K562 (cell line): ENCODE measurements at regions not wholly inside any gene's neighbourhood (a gene's known extent, or its start where the extent isn't known, plus 50 kb on each side); places are given as distances from the start of the nearest gene placed in this dataset.
"Not testable (repeated sequence)": the region's sequence is repeated elsewhere in the genome, so short reads cannot be mapped to it uniquely, and the experiment has no call there.

ENCODE experiments used
- ATAC-seq: fragments of 200-7000 bp; cut with Tn5 transposase; 3 replicates; pipeline ENCODE4 v1.9.1; 2020; ENCODE audit warnings: moderate library complexity
- BruUV-seq: library from RNA; stranded (reverse); fragments of 400-500 nt; replicated peaks from 2 replicates; lab custom pipeline; 2021; lab: Mats Ljungman, UMichigan
- CTCF ChIA-PET: fragments of 300-600 bp; formaldehyde crosslinking; extraction: SDS; loops from one replicate; lab custom pipeline; 2021; ENCODE audit warnings: low intra/inter-chr PET ratio; lab: Yijun Ruan, JAX
- POLR2A ChIA-PET: fragments of 300-600, 350-650 bp; sonication (Branson Sonifier 250); formaldehyde crosslinking; extraction: SDS; loops from one replicate; lab custom pipeline; 2021; ENCODE audit warnings: antibody characterized with exemption, inconsistent platforms; lab: Yijun Ruan, JAX
- DNase-seq, 4 experiments: peaks; one replicate each; pipeline versions ENCODE4 v3.0.0 to v3.0.0-alpha.2; 2011 to 2018; ENCODE audit warnings: low spot score in 3 of 4, mixed read lengths in 3 of 4; ENCODE audit errors: extremely low read depth in 1 of 4
- FAIRE-seq: peaks from 2 replicates; lab custom pipeline; 2011; peaks lifted over from hg19 to GRCh38; lab: Jason Lieb, UNC
- H2AFZ ChIP-seq: 2 replicates; pipeline ENCODE4 v1.6.0; 2011; ENCODE audit warnings: low read depth, low read length, control low read depth, inconsistent platforms
- H3K27ac ChIP-seq: fragments of 200-600 bp; 3 replicates; pipeline ENCODE4 v1.8.0; 2011; ENCODE audit warnings: low read depth, mild to moderate bottlenecking, control low read depth, inconsistent platforms, low read length, moderate library complexity, mixed read lengths; ENCODE audit errors: extremely low read depth
- H3K27me3 ChIP-seq, 2 experiments: fragments of 300-600 bp in 1 of 2; 2 replicates in 1 of 2; 3 replicates in 1 of 2; pipeline versions ENCODE4 v1.6.0 to v1.8.0; 2011; ENCODE audit warnings: inconsistent platforms in 2 of 2, low read length in 2 of 2, mild to moderate bottlenecking in 1 of 2, mixed read lengths in 1 of 2, moderate library complexity in 1 of 2; ENCODE audit not compliant: control insufficient read depth in 2 of 2, insufficient read depth in 2 of 2
- H3K36me3 ChIP-seq: fragments of 300-600 bp; 3 replicates; pipeline ENCODE4 v1.8.0; 2011; ENCODE audit warnings: mild to moderate bottlenecking, low read length, inconsistent platforms; ENCODE audit not compliant: control insufficient read depth, insufficient read depth
- H3K4me1 ChIP-seq, 2 experiments: fragments of 200-600 bp in 1 of 2; replicated peaks in 1 of 2; 2 replicates in 1 of 2; 3 replicates in 1 of 2; pipeline versions ENCODE4 v1.5.1 to v1.8.0; 2011; ENCODE audit warnings: inconsistent platforms in 2 of 2, low read length in 2 of 2, mild to moderate bottlenecking in 1 of 2, mixed read lengths in 1 of 2, moderate library complexity in 1 of 2; ENCODE audit not compliant: control insufficient read depth in 2 of 2, insufficient read depth in 2 of 2
- H3K4me2 ChIP-seq: 2 replicates; pipeline ENCODE4 v1.6.1; 2011; ENCODE audit warnings: low read length, control low read depth, inconsistent platforms, mixed read lengths; ENCODE audit not compliant: insufficient read depth
- H3K4me3 ChIP-seq: fragments of 200-600 bp; sonication (generic), shearing (Covaris generic); 2 replicates; pipeline ENCODE4 v1.5.1; 2016; ENCODE audit warnings: control low read depth, inconsistent platforms
- H3K79me2 ChIP-seq: fragments of 200-600 bp; 3 replicates; pipeline ENCODE4 v1.8.0; 2011; ENCODE audit warnings: low read length, inconsistent platforms; ENCODE audit not compliant: control insufficient read depth, insufficient read depth
- H3K9ac ChIP-seq, 2 experiments: 2 replicates each; pipeline versions ENCODE4 v1.6.0 to v1.6.1; 2011; ENCODE audit warnings: low read depth in 2 of 2, low read length in 2 of 2, control low read depth in 1 of 2, inconsistent platforms in 1 of 2, mild to moderate bottlenecking in 1 of 2, mixed read lengths in 1 of 2; ENCODE audit not compliant: insufficient read depth in 1 of 2
- H3K9me1 ChIP-seq: one replicate; pipeline ENCODE4 v1.6.0; 2011; ENCODE audit warnings: inconsistent platforms, mild to moderate bottlenecking, low read length, moderate library complexity; ENCODE audit not compliant: control insufficient read depth, insufficient read depth
- H3K9me3 ChIP-seq: replicated peaks from 2 replicates; pipeline ENCODE4 v1.5.1; 2011; ENCODE audit warnings: low read depth, low read length, inconsistent platforms; ENCODE audit not compliant: control insufficient read depth, insufficient read depth
- H4K20me1 ChIP-seq: replicated peaks from 2 replicates; pipeline ENCODE4 v1.6.1; 2011; ENCODE audit warnings: low read length, inconsistent platforms, mixed read lengths; ENCODE audit not compliant: control insufficient read depth, insufficient read depth
- CBX2 ChIP-seq: fragments of 200-600 bp; sonication (generic); IDR thresholded peaks from one replicate; pipeline ENCODE4 v1.6.1; 2012; ENCODE audit warnings: mild to moderate bottlenecking, low read length, inconsistent platforms; ENCODE audit not compliant: insufficient read depth, poor library complexity, severe bottlenecking
- L3MBTL2 ChIP-seq: fragments of 450-650 bp; IDR thresholded peaks from 2 replicates; pipeline ENCODE4 v1.6.1; 2016; ENCODE audit warnings: mild to moderate bottlenecking, moderate library complexity
- RBM15 ChIP-seq: fragments of 200-400 bp; formaldehyde crosslinking; IDR thresholded peaks from 2 replicates; pipeline ENCODE4 v1.6.1; 2018; ENCODE audit warnings: mild to moderate bottlenecking, low read length, moderate library complexity; ENCODE audit not compliant: insufficient read depth
- SMAD3 ChIP-seq: fragments of 450-650 bp; formaldehyde crosslinking; conservative IDR thresholded peaks from 2 replicates; pipeline ENCODE4 v1.4.0; 2020; ENCODE audit warnings: mild to moderate bottlenecking
- ZNF583 ChIP-seq: fragments of 250-450 bp; sonication (Bioruptor Pico); IDR thresholded peaks from 2 replicates; pipeline ENCODE4 v1.4.0; 2020
- WGBS: fragments of 100-300 bp; shearing (Covaris generic); methylation state at CpG from one replicate; pipeline ENCODE4 v1.1.6; 2016; ENCODE audit warnings: low coverage, mixed read lengths; ENCODE audit not compliant: insufficient coverage; ENCODE audit errors: missing lambda C conversion rate; 5-methylcytosine and 5-hydroxymethylcytosine counted together
- in situ Hi-C: fragments of 300-500 bp; cut with MboI; formaldehyde crosslinking; loops from 4 replicates; pipeline ENCODE4 v1.15.0; 2018; ENCODE audit warnings: inconsistent platforms, mixed read lengths
- intact Hi-C: fragments of 100-400 bp; cut with micrococcal nuclease; formaldehyde crosslinking; loops from 2 replicates; pipeline ENCODE4 v1.14.2; 2022
- TF ChIP-seq, protein P1 (sequence below): fragments of 450-650 bp; IDR thresholded peaks from 2 replicates; pipeline ENCODE4 v1.6.1; 2018; ENCODE audit warnings: mild to moderate bottlenecking, low read depth; ENCODE audit not compliant: partially characterized antibody

DNA sequence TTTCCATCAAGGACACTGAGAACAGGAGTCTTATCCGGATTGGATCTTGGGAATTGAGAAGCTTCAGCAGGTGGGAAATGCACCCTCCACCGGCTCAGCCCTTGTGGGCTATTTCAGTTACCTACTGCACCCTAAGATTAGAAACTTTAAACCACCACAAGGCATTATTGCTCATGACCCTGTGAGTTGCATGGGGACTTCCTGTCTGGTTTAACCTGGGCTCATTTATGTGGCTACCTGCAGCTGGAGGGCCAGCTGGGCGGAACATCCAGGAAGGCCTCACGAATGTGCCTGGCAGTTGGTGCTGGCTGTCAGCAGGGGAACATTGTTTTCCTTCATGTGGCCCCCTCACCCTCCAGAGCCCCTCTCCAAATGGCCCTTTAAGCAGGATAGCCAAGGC, 164.1 kb downstream of the DEFB131A start (continued):
- TF ChIP-seq, protein P1, sequence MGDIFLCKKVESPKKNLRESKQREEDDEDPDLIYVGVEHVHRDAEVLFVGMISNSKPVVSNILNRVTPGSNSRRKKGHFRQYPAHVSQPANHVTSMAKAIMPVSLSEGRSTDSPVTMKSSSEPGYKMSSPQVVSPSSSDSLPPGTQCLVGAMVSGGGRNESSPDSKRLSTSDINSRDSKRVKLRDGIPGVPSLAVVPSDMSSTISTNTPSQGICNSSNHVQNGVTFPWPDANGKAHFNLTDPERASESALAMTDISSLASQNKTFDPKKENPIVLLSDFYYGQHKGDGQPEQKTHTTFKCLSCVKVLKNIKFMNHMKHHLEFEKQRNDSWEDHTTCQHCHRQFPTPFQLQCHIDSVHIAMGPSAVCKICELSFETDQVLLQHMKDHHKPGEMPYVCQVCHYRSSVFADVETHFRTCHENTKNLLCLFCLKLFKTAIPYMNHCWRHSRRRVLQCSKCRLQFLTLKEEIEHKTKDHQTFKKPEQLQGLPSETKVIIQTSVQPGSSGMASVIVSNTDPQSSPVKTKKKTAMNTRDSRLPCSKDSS = no peak
- TF ChIP-seq CBX2 = no peak
- no peak for TF ChIP-seq RBM15
- no peak for TF ChIP-seq SMAD3 (CRISPR knock-in tag)
- no peak for TF ChIP-seq L3MBTL2
- no peak for TF ChIP-seq ZNF583 (CRISPR knock-in tag)

DNA sequence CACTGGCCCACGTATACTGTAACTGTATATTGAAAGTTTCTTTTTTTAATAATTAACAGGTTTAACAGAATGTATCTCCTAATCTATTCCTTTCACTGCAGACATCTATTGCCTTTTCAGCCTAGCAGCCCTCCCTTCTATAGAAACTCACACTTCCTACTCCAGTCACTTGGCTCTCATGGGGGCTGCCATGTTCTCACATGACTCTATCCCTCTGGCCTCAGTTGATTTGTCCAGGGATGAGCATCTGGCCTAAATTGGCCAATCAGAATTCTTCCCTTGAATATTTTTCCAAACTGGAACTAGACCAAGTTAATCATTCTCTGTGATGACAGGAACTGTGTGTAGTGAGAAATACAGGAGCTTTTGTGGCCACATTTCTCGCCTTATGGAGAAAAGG, 166.1 kb downstream of the DEFB131A start:
- FAIRE-seq, H3K9ac ChIP-seq, intact Hi-C loops, H3K4me1 ChIP-seq, H3K9me1 ChIP-seq, H3K4me2 ChIP-seq, H2AFZ ChIP-seq, H3K27ac ChIP-seq, CTCF ChIA-PET, H3K4me3 ChIP-seq, POLR2A ChIA-PET, H3K9me3 ChIP-seq, H3K27me3 ChIP-seq, DNase-seq, H3K79me2 ChIP-seq, ATAC-seq, H3K36me3 ChIP-seq, BruUV-seq, in situ Hi-C loops, H4K20me1 ChIP-seq: not testable (repeated sequence)
- WGBS = 0% methylated on average over 1 of the region's 2 CpGs
